Mesenchymal stem cell (in vitro differentiated cells and primary cell): ENCODE measurements at regions not wholly inside any gene's neighbourhood (a gene's known extent, or its start where the extent isn't known, plus 50 kb on each side); places are given as distances from the start of the nearest gene placed in this dataset.

ENCODE experiments used
- DNase-seq: peaks from one replicate; pipeline ENCODE4 v3.0.0-alpha.2; 2013
- H2AFZ ChIP-seq: one replicate; pipeline ENCODE4 v1.6.1; 2013; ENCODE audit warnings: low read depth, mild to moderate bottlenecking, control low read depth, inconsistent platforms, low read length, moderate library complexity
- H2AK5ac ChIP-seq: 2 replicates; pipeline ENCODE4 v1.6.1; 2013; ENCODE audit warnings: low read length, moderate library complexity, mild to moderate bottlenecking, inconsistent platforms; ENCODE audit not compliant: severe bottlenecking
- H2BK120ac ChIP-seq: one replicate; pipeline ENCODE4 v1.6.1; 2013; ENCODE audit warnings: low read depth, mild to moderate bottlenecking, inconsistent platforms, low read length, moderate library complexity
- H2BK12ac ChIP-seq, 2 experiments: one replicate each; pipeline ENCODE4 v1.6.1; 2013; ENCODE audit warnings: inconsistent platforms in 2 of 2, low read length in 2 of 2, mild to moderate bottlenecking in 2 of 2, moderate library complexity in 2 of 2, control low read depth in 1 of 2
- H2BK15ac ChIP-seq: one replicate; pipeline ENCODE4 v1.6.1; 2013; ENCODE audit warnings: mild to moderate bottlenecking, low read depth, inconsistent platforms; ENCODE audit not compliant: poor library complexity, severe bottlenecking
- H2BK5ac ChIP-seq: 2 replicates; pipeline ENCODE4 v1.6.1; 2013; ENCODE audit warnings: low read depth, mild to moderate bottlenecking, low read length, control low read depth, inconsistent platforms; ENCODE audit not compliant: poor library complexity, severe bottlenecking
- H3K14ac ChIP-seq, 2 experiments: one replicate each; pipeline ENCODE4 v1.6.1; 2013; ENCODE audit warnings: inconsistent platforms in 2 of 2, low read length in 2 of 2, control low read depth in 1 of 2, mild to moderate bottlenecking in 1 of 2, moderate library complexity in 1 of 2
- H3K18ac ChIP-seq, 2 experiments: one replicate each; pipeline ENCODE4 v1.6.1; 2013; ENCODE audit warnings: inconsistent platforms in 2 of 2, low read length in 2 of 2, control low read depth in 1 of 2, low read depth in 1 of 2, mild to moderate bottlenecking in 1 of 2
- H3K23ac ChIP-seq, 2 experiments: one replicate each; pipeline ENCODE4 v1.6.1; 2013; ENCODE audit warnings: inconsistent platforms in 2 of 2, low read length in 2 of 2, mild to moderate bottlenecking in 2 of 2, moderate library complexity in 2 of 2, control low read depth in 1 of 2
- H3K27ac ChIP-seq: 2 replicates; pipeline ENCODE4 v1.5.1; 2013; ENCODE audit warnings: mild to moderate bottlenecking, moderate library complexity, low read length, control low read depth, inconsistent platforms; ENCODE audit not compliant: poor library complexity, severe bottlenecking
- H3K27me3 ChIP-seq, 2 experiments: 2 replicates each; pipeline versions ENCODE4 v1.6.1 to v1.7.0; 2013; ENCODE audit warnings: low read length in 2 of 2, mild to moderate bottlenecking in 2 of 2, moderate library complexity in 2 of 2, control low read depth in 1 of 2, inconsistent platforms in 1 of 2; ENCODE audit not compliant: control insufficient read depth in 1 of 2, insufficient read depth in 1 of 2
- H3K36me3 ChIP-seq, 2 experiments: 2 replicates each; pipeline versions ENCODE4 v1.6.1 to v1.7.0; 2013; ENCODE audit warnings: low read length in 2 of 2, control low read depth in 1 of 2, inconsistent platforms in 1 of 2, low read depth in 1 of 2, mild to moderate bottlenecking in 1 of 2; ENCODE audit not compliant: insufficient read depth in 2 of 2, control insufficient read depth in 1 of 2
- H3K4ac ChIP-seq, 2 experiments: one replicate each; pipeline ENCODE4 v1.6.1; 2013; ENCODE audit warnings: inconsistent platforms in 2 of 2, low read length in 2 of 2, mild to moderate bottlenecking in 2 of 2, moderate library complexity in 2 of 2, control low read depth in 1 of 2, low read depth in 1 of 2
- H3K4me1 ChIP-seq: 2 replicates; pipeline ENCODE4 v1.6.1; 2013; ENCODE audit warnings: low read depth, low read length, control low read depth; ENCODE audit not compliant: control insufficient read depth, insufficient read depth
- H3K4me2 ChIP-seq: 2 replicates; pipeline ENCODE4 v1.6.1; 2013; ENCODE audit warnings: low read length, mild to moderate bottlenecking, inconsistent platforms; ENCODE audit not compliant: poor library complexity, severe bottlenecking
- H3K4me3 ChIP-seq, 2 experiments: 2 replicates each; pipeline versions ENCODE4 v1.5.1 to v1.7.0; 2013; ENCODE audit warnings: low read length in 2 of 2, mild to moderate bottlenecking in 2 of 2, control low read depth in 1 of 2, low read depth in 1 of 2; ENCODE audit not compliant: insufficient read depth in 1 of 2
- H3K79me1 ChIP-seq: replicated peaks from 2 replicates; pipeline ENCODE4 v1.6.1; 2013; ENCODE audit warnings: mild to moderate bottlenecking, control low read depth, low read length, inconsistent platforms; ENCODE audit not compliant: poor library complexity, severe bottlenecking
- H3K9ac ChIP-seq: 2 replicates; pipeline ENCODE4 v1.7.0; 2013; ENCODE audit warnings: mild to moderate bottlenecking, low read length, moderate library complexity
- H3K9me3 ChIP-seq: 2 replicates; pipeline ENCODE4 v1.7.0; 2013; ENCODE audit warnings: mild to moderate bottlenecking, low read length; ENCODE audit not compliant: control insufficient read depth
- H4K8ac ChIP-seq: one replicate; pipeline ENCODE4 v1.6.1; 2013; ENCODE audit warnings: inconsistent platforms, mild to moderate bottlenecking, low read length, moderate library complexity
- H4K91ac ChIP-seq: one replicate; pipeline ENCODE4 v1.6.1; 2013; ENCODE audit warnings: mild to moderate bottlenecking, low read length, inconsistent platforms
- WGBS: methylation state at CpG from one replicate; pipeline ENCODE4 v1.1.7; 2013; ENCODE audit warnings: mixed read lengths; 5-methylcytosine and 5-hydroxymethylcytosine counted together

- H3K9me3 ChIP-seq = no peaks in the 10 kb centered on the region
- H4K8ac ChIP-seq = no peak overlapping the region
- H3K4ac ChIP-seq = no peak overlapping the region
- no peak overlapping the region for H3K27ac ChIP-seq
- no peak overlapping the region for H2BK15ac ChIP-seq
- no peak for DNase-seq
- H4K91ac ChIP-seq = no peak overlapping the region
- no peak overlapping the region for H2AFZ ChIP-seq
- no peak overlapping the region for H3K9ac ChIP-seq
- no peak overlapping the region for H3K4me3 ChIP-seq
- WGBS = 92% methylated on average over 15 of the region's 15 CpGs
- H3K4me1 ChIP-seq = no peaks in the 10 kb centered on the region
- H3K18ac ChIP-seq = no peak overlapping the region
- no peaks in the 10 kb centered on the region for H3K36me3 ChIP-seq
- no peaks in the 10 kb centered on the region for H3K79me1 ChIP-seq
- H3K27me3 ChIP-seq = peaks cover 0 to 4% of the 10 kb centered on the region in 2 experiments
- no peak overlapping the region for H3K23ac ChIP-seq
- no peak overlapping the region for H2AK5ac ChIP-seq
- H2BK12ac ChIP-seq = no peak overlapping the region
- no peak overlapping the region for H3K14ac ChIP-seq
- no peak overlapping the region for H2BK5ac ChIP-seq
- no peak overlapping the region for H3K4me2 ChIP-seq
- H2BK120ac ChIP-seq = no peak overlapping the region
Observed at GRCh38 chr4:42278709-42279324, 118.5 kb upstream of the SHISA3 start.

GRCh38 chr4:42280327-42281095, 116.8 kb upstream of the SHISA3 start:
- H3K4me3 ChIP-seq = no peak overlapping the region
- no peak overlapping the region for H2AFZ ChIP-seq
- H3K23ac ChIP-seq = no peak overlapping the region
- no peak overlapping the region for H3K4ac ChIP-seq
- H2BK5ac ChIP-seq = no peak overlapping the region
- no peak overlapping the region for H2BK120ac ChIP-seq
- no peak overlapping the region for H3K4me2 ChIP-seq
- H3K14ac ChIP-seq = no peak overlapping the region
- no peak overlapping the region for H3K18ac ChIP-seq
- peaks cover 0 to 7% of the 10 kb centered on the region in 2 experiments for H3K27me3 ChIP-seq
- H3K27ac ChIP-seq = no peak overlapping the region
- DNase-seq = peak; percentile 19
- no peaks in the 10 kb centered on the region for H3K79me1 ChIP-seq
- no peak overlapping the region for H3K9ac ChIP-seq
- H2BK12ac ChIP-seq = no peak overlapping the region
- H3K36me3 ChIP-seq = no peaks in the 10 kb centered on the region
- no peaks in the 10 kb centered on the region for H3K9me3 ChIP-seq
- H2BK15ac ChIP-seq = no peak overlapping the region
- H4K8ac ChIP-seq = no peak overlapping the region
- 73% methylated on average over 10 of the region's 11 CpGs for WGBS
- H4K91ac ChIP-seq = no peak overlapping the region
- H3K4me1 ChIP-seq = no peaks in the 10 kb centered on the region
- H2AK5ac ChIP-seq = no peak overlapping the region

GRCh38 chr4:42281324-42282020, 115.8 kb upstream of the SHISA3 start:
- H2AK5ac ChIP-seq = no peak overlapping the region
- H3K4me3 ChIP-seq = no peak overlapping the region
- H3K23ac ChIP-seq = no peak overlapping the region
- H3K27ac ChIP-seq = no peak overlapping the region
- H3K14ac ChIP-seq = no peak overlapping the region
- H2AFZ ChIP-seq = no peak overlapping the region
- H3K4me1 ChIP-seq = no peaks in the 10 kb centered on the region
- H4K8ac ChIP-seq = no peak overlapping the region
- H3K4me2 ChIP-seq = no peak overlapping the region
- no peaks in the 10 kb centered on the region for H3K79me1 ChIP-seq
- H3K9ac ChIP-seq = peak overlapping the region; percentile 33
- no peaks in the 10 kb centered on the region for H3K9me3 ChIP-seq
- no peak overlapping the region for H2BK15ac ChIP-seq
- H2BK12ac ChIP-seq = no peak overlapping the region
- H3K27me3 ChIP-seq = peaks cover 0 to 7% of the 10 kb centered on the region in 2 experiments
- no peak for DNase-seq
- no peak overlapping the region for H4K91ac ChIP-seq
- H3K4ac ChIP-seq = no peak overlapping the region
- H2BK120ac ChIP-seq = no peak overlapping the region
- 53% methylated on average over 9 of the region's 9 CpGs for WGBS
- no peaks in the 10 kb centered on the region for H3K36me3 ChIP-seq
- no peak overlapping the region for H2BK5ac ChIP-seq
- no peak overlapping the region for H3K18ac ChIP-seq
